Caco-2 (cell line): ENCODE measurements at regions not wholly inside any gene's neighbourhood (a gene's known extent, or its start where the extent isn't known, plus 50 kb on each side); places are given as distances from the start of the nearest gene placed in this dataset.
A peak's percentile ranks its signal among the peaks of the same experiment; 100 is the strongest.

ENCODE experiments used
- BruUV-seq: library from RNA; stranded (reverse); fragments of 400-500 nt; replicated peaks from 2 replicates; lab custom pipeline; 2021; lab: Mats Ljungman, UMichigan
- CTCF ChIA-PET: fragments of 300-600 bp; sonication (Branson Sonifier 250); formaldehyde crosslinking; loops from one replicate; lab custom pipeline; 2022; ENCODE audit warnings: antibody characterized with exemption; lab: Charles Lee
- POLR2A ChIA-PET: fragments of 300-600 bp; sonication (Branson Sonifier 250); formaldehyde crosslinking; loops from one replicate; lab custom pipeline; 2022; ENCODE audit warnings: antibody characterized with exemption; lab: Charles Lee
- DNase-seq, 2 experiments: peaks; one replicate each; pipeline versions ENCODE4 v3.0.0 to v3.0.0-alpha.2; 2020 to 2022
- H3K27me3 ChIP-seq: replicated peaks from 2 replicates; pipeline ENCODE4 v1.6.0; 2011; ENCODE audit warnings: low read length; ENCODE audit not compliant: control insufficient read depth, insufficient read depth
- H3K36me3 ChIP-seq: 2 replicates; pipeline ENCODE4 v1.5.1; 2011; ENCODE audit warnings: low read length; ENCODE audit not compliant: control insufficient read depth, insufficient read depth
- H3K4me1 ChIP-seq: fragments of 250-450 bp; sonication (Bioruptor Pico); 2 replicates; pipeline ENCODE4 v1.5.1; 2020; ENCODE audit warnings: mild to moderate bottlenecking
- H3K4me3 ChIP-seq: 2 replicates; pipeline ENCODE4 v1.5.1; 2011; ENCODE audit warnings: low read depth, mild to moderate bottlenecking, control low read depth, low read length
- H3K9me3 ChIP-seq: fragments of 250-450 bp; sonication (Bioruptor Pico); 2 replicates; pipeline ENCODE4 v1.5.1; 2020; ENCODE audit warnings: mild to moderate bottlenecking, moderate library complexity
- H3K27ac Mint-ChIP-seq: one replicate; pipeline ENCODE4 v1.8.0; 2022; ENCODE audit warnings: mixed read lengths; ENCODE audit not compliant: unreplicated experiment
- H3K27me3 Mint-ChIP-seq: one replicate; pipeline ENCODE4 v1.8.0; 2022; ENCODE audit warnings: mixed read lengths; ENCODE audit not compliant: insufficient read depth, unreplicated experiment
- H3K36me3 Mint-ChIP-seq: one replicate; pipeline ENCODE4 v1.8.0; 2022; ENCODE audit warnings: mild to moderate bottlenecking, mixed read lengths; ENCODE audit not compliant: insufficient read depth, unreplicated experiment
- H3K4me1 Mint-ChIP-seq: one replicate; pipeline ENCODE4 v1.8.0; 2022; ENCODE audit warnings: low read depth, mixed read lengths; ENCODE audit not compliant: unreplicated experiment
- H3K4me3 Mint-ChIP-seq: one replicate; pipeline ENCODE4 v1.8.0; 2022; ENCODE audit warnings: mild to moderate bottlenecking, moderate library complexity, mixed read lengths; ENCODE audit not compliant: unreplicated experiment
- H3K9me3 Mint-ChIP-seq: one replicate; pipeline ENCODE4 v1.8.0; 2022; ENCODE audit warnings: mixed read lengths; ENCODE audit not compliant: unreplicated experiment
- CTCF ChIP-seq, 2 experiments: fragments of 200-600 bp in 1 of 2; IDR thresholded peaks; 1 replicate in 1 of 2; 2 replicates in 1 of 2; pipeline versions ENCODE4 v1.5.1 to v1.8.0; 2011 to 2022; ENCODE audit warnings: antibody characterized with exemption in 1 of 2, control low read depth in 1 of 2, inconsistent platforms in 1 of 2, low read depth in 1 of 2, low read length in 1 of 2, mild to moderate bottlenecking in 1 of 2, moderate library complexity in 1 of 2; ENCODE audit not compliant: insufficient read depth in 1 of 2, severe bottlenecking in 1 of 2, unreplicated experiment in 1 of 2
- intact Hi-C: fragments of 100-400 bp; cut with micrococcal nuclease; formaldehyde crosslinking; loops from one replicate; pipeline ENCODE4 v1.10.0; 2022; ENCODE audit not compliant: unreplicated experiment

GRCh38 chr20:22673467-22673866, 89.1 kb upstream of the FOXA2 start:
- BruUV-seq = no TSS peak
- intact Hi-C loops = no loop called here
- H3K9me3 Mint-ChIP-seq = peaks cover 32% of the 10 kb centered on the region
- ChIA-PET CTCF (no interaction called here), POLR2A (no interaction called here)
- no peaks in the 10 kb centered on the region for H3K4me1 Mint-ChIP-seq
- Histone ChIP-seq H3K36me3 (no peaks in the 10 kb centered on the region), H3K27me3 (no peaks in the 10 kb centered on the region), H3K4me3 (no peak overlapping the region), H3K9me3 (peaks cover 20% of the 10 kb centered on the region), H3K4me1 (no peaks in the 10 kb centered on the region)
- H3K27me3 Mint-ChIP-seq = no peaks in the 10 kb centered on the region
- H3K27ac Mint-ChIP-seq = no peak overlapping the region
- no peak for DNase-seq
- no peaks in the 10 kb centered on the region for H3K36me3 Mint-ChIP-seq
- TF ChIP-seq CTCF (IDR thresholded peaks at IDR 0.05; ENCODE audit: insufficient read depth in 1 of 2, low read depth in 1 of 2, low read length in 1 of 2, severe bottlenecking in 1 of 2, unreplicated experiment in 1 of 2) = no peak
- H3K4me3 Mint-ChIP-seq = no peak overlapping the region

GRCh38 chr20:22675341-22675740, 91.0 kb upstream of the FOXA2 start:
- no peak for TF ChIP-seq CTCF (IDR thresholded peaks at IDR 0.05; ENCODE audit: insufficient read depth in 1 of 2, low read depth in 1 of 2, low read length in 1 of 2, severe bottlenecking in 1 of 2, unreplicated experiment in 1 of 2)
- no TSS peak for BruUV-seq
- Mint-ChIP-seq H3K4me1 (no peaks in the 10 kb centered on the region), H3K36me3 (no peaks in the 10 kb centered on the region), H3K27ac (no peak overlapping the region), H3K4me3 (no peak overlapping the region), H3K9me3 (peaks cover 13% of the 10 kb centered on the region), H3K27me3 (no peaks in the 10 kb centered on the region)
- peaks cover 15% of the 10 kb centered on the region for H3K4me1 ChIP-seq
- POLR2A ChIA-PET = no interaction called here
- H3K36me3 ChIP-seq = no peaks in the 10 kb centered on the region; the same call in 1 of the 2 replicates
- DNase-seq = no peak
- H3K27me3 ChIP-seq = no peaks in the 10 kb centered on the region
- CTCF ChIA-PET = interaction anchor here (0.9 kb wide), 1 partner anchor 11 kb away, joined by 3 read pairs; no protein-coding TSS in a partner anchor
- intact Hi-C loops = no loop called here
- peaks cover 21% of the 10 kb centered on the region for H3K9me3 ChIP-seq
- H3K4me3 ChIP-seq = no peak overlapping the region

GRCh38 chr20:22678678-22679077, 94.3 kb upstream of the FOXA2 start:
- Mint-ChIP-seq H3K27me3 (no peaks in the 10 kb centered on the region), H3K36me3 (no peaks in the 10 kb centered on the region), H3K27ac (peak overlapping the region; percentile 82), H3K4me3 (no peak overlapping the region), H3K9me3 (peaks cover 10% of the 10 kb centered on the region), H3K4me1 (peaks cover 7% of the 10 kb centered on the region)
- TF ChIP-seq CTCF (IDR thresholded peaks at IDR 0.05; ENCODE audit: insufficient read depth in 1 of 2, low read depth in 1 of 2, low read length in 1 of 2, severe bottlenecking in 1 of 2, unreplicated experiment in 1 of 2) = no peak
- POLR2A ChIA-PET = interaction anchor here (1.2 kb wide), 1 partner anchor 94 kb away, joined by 4 read pairs; the partner anchor contains the start of gene FOXA2
- DNase-seq = no peak
- CTCF ChIA-PET = no interaction called here
- no peaks in the 10 kb centered on the region; the same call in 1 of the 2 replicates for H3K36me3 ChIP-seq
- peaks cover 28% of the 10 kb centered on the region for H3K4me1 ChIP-seq
- no peaks in the 10 kb centered on the region for H3K27me3 ChIP-seq
- no TSS peak for BruUV-seq
- no peak overlapping the region for H3K4me3 ChIP-seq
- peaks cover 12% of the 10 kb centered on the region for H3K9me3 ChIP-seq
- intact Hi-C loops = no loop called here
